ENCODE measurements at regions not wholly inside any gene's neighbourhood (a gene's known extent, or its start where the extent isn't known, plus 50 kb on each side); places are given as distances from the start of the nearest gene placed in this dataset.
"Not testable (repeated sequence)": the region's sequence is repeated elsewhere in the genome, so short reads cannot be mapped to it uniquely, and the experiment has no call there.

DNA sequence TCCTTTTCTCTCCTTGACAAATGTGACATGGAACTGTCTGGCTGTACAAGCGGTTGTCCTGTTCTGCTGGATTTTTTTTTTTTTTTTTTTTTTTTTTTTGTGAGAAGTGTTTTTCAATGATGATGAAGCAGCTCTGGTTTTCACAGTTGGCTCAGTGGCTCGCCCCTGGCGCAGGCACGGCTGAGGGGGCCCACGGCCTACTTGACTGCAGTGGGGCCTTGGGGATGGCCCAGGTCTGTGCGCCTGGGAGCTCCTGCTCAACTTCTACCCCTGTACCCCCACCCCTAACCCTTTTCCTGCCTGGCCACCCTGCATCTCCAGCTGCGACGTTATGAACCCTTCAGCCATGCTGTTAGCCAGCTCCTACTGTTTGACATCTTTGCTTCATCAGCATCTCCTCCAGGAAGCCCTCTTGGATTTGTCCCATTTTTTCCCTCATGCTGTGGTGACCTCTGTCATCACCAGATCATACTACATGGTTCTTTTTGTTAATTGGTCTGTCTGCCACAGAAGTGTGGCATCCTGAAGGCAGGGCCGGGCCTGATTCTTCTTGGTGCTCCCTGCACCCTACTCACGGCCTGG lies 167.9 kb downstream of the INHBB start:
- no peak for DNase-seq (ENCODE audit: low read depth in 2 of 2)

DNA sequence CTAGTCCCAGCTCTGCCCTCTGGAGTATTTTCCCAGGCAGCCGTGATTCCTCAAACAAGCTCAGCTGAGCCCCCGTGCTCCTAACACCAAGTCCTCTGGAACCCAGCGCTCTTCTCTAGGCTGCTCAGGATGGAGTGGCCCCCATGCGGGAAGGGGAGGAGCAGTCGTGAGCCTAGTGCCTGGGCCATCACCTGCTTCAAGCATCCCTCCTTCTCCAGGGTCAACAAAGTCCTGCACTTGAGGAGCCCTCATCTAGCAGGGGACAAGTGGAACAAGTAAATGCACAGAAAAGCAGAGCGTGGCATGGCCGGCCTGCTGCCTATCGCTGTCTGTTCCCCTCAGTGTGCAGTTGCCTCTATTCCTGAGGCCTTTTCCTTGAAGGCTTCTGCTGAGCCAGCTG lies 168.6 kb downstream of the INHBB start:
- no peak for DNase-seq (ENCODE audit: low read depth in 2 of 2)

DNA sequence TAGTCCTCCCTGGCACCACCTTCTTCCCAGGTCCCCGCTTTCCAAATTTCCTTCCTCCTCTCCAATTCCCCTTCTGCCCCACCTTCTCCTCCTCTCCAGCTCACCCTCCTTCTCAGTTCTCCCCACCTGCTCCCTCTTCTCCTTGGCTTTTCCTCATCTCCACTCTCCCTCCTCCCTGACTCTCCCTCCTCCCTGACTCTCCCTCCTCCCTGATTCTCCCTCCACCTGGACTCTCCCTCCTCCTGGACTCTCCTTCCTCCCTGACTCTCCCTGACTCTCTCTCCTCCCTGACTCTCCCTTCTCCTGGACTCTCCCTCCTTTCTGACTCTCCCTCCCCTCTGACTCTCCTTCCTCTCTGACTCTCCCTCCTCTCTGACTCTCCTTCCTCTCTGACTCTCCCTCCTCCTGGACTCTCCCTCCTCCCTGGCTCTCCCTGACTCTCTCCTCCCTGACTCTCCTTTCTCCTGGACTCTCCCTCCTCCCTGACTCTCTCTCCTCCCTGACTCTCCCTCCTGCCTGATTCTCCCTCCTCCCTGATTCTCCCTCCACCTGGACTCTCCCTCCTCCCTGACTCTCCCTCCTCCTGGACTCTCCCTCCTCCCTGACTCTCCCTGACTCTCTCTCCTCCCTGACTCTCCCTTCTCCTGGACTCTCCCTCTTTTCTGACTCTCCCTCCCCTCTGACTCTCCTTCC lies 169.3 kb downstream of the INHBB start:
- DNase-seq (ENCODE audit: low read depth in 2 of 2), result not testable (repeated sequence)

DNA sequence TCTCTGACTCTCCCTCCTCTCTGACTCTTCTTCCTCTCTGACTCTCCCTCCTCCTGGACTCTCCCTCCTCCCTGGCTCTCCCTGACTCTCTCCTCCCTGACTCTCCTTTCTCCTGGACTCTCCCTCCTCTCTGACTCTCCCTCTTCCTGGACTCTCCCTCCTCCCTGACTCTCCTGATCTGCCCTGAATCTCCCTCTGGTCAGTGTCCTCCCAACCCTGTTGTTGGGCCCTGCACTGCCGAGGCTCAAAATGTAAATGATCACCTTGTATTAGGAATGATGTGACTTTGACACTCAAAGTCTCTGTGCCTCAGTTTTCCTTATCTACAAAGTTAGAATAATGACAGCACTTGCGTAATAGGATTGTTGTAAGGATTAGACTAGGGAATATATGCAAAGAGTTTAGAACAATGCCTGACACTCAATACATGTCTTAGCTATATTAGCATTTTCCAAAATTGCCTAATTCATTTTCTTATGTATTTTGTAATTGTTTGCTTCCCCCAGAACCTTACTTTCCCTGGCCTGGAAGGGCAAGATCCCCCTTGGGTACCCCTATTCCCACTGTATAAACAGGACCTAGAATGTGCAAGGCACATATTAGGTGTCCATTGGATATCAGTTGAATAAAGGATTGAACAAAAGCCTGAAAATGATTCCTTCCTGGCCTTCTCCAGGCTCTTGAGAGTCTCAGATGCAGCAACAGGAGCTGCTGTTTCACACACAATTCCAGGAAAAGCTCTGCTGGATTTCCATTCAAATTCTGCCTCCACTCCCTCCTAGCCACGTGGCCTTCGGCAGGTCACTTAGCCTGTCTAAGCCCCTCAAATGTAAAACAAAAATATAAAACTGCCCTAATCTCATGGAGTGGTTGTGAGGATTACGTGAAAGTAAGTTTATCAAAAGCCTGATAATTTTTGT lies 170.1 kb downstream of the INHBB start:
- peak in 1 of 2 donors; percentile 38 for DNase-seq (ENCODE audit: low read depth in 2 of 2)

DNA sequence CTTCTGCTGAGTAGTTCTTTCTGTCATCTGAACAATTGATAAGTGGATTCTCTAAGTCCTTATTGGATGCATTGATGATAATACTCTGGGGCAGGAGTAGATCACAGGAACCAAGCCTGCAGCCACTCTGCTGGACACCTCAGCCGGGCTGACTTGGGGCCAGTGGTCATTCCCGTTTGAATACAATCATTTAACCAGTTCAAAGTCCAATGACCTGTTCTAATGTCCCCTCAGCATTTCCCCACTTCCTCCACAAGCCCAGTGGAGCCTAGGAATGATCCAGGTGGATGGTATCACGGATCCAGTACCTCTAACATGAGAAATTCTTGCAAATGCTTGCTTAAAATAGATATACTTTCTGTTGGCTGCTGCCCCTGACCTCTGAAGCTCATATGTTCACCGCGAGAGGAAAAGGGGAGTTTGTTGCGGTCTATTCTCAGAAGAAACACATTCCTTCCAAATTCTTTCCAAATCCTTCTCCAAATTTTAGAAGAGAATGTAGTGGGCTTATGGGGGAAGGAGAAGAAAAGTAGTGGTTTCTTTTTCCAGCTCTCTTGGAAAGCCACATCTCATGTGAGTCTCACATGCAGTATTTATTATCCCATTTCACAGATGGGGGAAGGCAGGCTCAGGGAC lies 170.9 kb downstream of the INHBB start:
- no peak for DNase-seq (ENCODE audit: low read depth in 2 of 2)

DNA sequence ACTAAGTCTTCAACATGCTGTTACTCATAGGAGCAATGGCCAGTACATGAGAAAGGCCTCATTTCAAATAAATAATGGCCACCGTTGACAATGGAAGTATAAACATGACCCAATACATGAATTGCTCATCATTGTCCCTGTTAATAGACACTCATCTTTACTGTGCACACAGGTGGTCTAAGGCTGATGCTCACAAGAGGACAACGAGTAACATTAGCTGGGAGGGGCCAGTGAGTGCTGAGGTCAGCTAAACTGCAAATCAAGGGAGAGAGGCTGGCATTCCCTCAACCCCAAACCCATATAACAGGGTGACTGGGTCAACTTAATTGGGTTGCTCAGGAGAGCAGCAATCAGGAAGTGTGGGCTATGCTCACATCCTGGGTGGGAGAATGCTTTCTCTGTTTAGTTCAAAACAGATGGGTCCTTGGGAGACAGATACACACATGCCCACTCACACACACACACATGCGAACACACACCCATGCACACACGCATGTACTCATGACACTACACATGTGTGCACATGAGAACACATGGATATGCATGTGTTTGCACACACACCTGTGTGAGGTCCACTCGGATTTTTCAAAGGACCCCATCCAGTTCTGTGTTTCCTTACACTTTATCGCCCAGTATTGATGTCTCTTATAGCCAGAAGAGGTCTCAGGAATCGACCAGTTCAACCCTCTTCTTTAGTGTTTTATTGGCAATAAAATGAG lies 172.0 kb downstream of the INHBB start:
- DNase-seq (ENCODE audit: low read depth in 2 of 2), result no peak

DNA sequence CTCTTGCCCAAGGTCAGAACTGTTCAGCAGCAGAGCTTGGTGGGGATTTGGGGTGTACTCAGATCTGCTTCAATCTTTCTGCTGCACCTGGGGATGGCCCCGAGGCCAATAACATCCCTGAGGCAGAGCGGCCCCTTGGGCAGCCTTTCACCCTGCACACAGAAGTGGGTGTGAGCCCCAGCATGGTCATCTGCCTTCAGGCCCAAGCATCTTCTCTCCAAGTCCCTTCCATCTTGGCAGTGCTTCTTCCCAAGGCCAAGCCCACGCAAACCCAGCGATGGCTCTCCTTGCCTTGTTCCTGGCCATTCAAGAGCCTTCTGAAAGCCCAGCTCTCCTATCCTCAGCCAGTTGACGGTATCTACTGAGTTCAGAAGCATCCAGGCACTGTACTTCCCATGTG lies 172.9 kb downstream of the INHBB start:
- no peak for DNase-seq (ENCODE audit: low read depth in 2 of 2)

DNA sequence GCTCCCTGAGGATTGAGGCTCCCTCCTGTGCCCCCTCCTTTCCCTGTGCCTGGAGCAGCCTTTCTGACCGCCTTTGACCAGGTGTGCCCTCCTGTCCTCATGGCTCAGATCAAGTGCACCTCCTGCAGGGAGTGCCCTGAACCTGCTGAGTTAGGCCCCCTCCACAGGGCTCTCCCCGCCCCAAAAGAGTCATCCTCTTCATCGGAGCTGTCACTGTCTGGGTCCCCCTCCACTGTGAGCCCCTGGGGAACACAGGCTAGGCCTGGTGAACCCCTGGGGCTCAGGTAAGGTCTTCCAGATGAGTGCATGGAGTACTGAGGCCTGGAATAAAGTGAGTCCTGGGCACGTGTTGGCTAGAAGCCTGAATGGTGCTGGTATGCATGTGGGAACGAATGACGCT lies 173.5 kb downstream of the INHBB start:
- no peak for DNase-seq (ENCODE audit: low read depth in 2 of 2)

DNA sequence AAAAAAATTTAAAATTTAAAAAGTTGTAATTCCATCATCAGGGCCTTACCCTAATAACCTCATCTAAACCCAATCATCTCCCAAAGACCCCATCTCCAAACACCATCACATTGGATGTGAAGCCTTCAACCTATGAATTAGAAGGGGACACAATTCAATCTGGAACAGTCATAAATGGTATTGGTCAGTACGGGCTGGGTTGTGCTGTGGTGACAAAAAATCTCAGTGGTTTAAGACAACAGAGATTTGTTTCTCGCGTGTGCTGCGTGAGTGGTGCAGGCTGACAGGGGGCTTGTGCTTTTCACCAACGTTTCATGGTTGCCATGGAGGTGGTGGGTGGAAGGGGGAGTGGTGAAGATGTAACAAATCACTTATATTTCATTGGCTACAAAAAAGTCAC lies 174.5 kb downstream of the INHBB start:
- DNase-seq (ENCODE audit: low read depth in 2 of 2), result no peak

DNA sequence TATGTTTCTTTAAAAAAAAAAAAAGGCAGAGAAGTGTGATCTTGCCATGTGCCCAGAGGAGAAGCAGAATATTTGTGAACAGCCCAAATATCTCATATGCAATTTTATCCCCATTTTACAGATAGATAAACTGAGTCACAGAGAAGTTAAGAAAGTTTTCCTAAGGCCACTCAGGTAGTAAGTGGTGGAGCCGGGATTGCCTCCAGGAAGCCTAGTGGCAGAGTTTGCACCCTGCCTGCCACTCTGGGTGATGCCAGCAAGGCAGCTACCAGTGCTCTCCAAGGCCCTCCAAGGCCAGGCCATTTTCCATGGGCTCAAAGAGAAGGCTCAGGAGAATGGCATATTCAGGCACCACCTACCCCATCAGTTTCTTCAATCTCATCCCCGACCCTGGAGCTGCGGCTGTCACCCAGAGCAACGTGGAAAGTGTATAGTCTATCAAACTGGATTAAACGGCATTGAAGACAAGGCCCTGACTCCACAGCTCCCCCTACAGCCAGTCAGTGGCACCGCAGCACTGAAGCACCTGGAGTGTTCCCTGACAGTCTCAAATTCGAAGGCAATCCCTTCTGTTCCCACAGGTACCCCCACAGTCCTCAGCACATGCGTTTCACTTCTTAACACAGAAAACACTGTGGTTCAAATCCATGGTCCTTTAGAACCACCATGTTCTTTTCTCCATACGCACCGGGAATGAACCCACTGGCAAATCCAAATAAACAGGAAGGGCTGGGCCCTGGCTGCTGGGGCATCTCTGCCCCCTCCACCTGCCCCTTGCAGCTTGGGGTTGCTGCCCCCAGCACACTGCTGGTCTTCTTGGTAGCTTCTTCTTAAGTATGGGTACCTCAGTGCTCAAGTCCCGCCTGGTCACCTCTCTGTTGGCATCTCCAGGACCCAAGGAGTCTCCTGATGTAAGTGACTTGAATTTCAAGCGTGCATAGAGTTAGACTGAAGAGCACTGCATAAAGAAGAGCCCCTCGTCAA lies 175.3 kb downstream of the INHBB start:
- peak in 1 of 2 donors; percentile 58 for DNase-seq (ENCODE audit: low read depth in 2 of 2)

DNA sequence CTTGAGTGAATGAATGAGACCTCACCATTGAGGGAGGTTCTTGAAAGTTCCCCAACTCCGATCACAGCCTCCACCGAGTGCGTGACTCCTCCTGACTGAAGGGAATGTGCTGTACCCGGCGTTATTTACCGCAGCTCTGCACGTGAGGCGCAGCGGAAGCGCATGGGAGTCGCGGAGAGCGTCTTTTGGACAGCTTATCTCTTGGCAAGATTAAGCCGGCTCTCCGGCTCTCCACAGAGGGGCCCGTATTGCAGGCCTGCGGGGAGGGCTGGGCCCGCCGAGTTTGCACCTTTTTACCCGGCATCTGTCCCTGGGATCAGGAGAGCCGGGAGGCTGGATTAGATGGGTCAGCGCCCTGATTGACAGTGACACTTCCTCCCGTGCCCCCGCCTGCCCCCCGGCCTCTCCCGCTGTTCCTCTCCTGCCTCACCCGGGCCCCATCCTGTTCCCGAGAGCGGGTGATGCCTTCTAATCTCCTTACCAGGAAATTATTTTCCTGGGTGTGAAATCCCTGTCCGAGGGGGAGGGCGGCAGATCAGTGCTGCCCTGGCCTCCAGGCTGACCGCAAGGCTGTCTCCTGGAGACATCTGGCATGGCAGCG lies 176.3 kb downstream of the INHBB start:
- no peak for DNase-seq (ENCODE audit: low read depth in 2 of 2)

DNA sequence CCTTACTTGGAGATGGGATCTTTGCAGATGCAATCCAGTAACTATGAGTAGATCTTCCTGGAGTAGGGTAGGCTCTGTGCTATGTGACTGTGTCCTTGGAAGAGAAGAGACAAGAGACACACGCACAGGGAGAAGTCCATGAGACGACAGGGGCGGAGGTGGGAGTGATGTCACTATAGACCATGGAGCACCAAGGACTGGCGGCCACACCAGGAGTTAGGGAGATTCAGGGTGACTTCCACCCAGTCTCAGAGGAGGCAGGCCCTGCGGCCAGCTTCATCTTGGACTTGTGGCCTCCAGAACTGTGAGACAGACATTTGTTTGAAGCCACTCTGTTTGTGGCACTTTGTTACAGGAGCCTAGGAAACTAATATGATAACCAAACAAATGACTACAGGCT lies 177.8 kb downstream of the INHBB start:
- no peak for DNase-seq (ENCODE audit: low read depth in 2 of 2)

DNA sequence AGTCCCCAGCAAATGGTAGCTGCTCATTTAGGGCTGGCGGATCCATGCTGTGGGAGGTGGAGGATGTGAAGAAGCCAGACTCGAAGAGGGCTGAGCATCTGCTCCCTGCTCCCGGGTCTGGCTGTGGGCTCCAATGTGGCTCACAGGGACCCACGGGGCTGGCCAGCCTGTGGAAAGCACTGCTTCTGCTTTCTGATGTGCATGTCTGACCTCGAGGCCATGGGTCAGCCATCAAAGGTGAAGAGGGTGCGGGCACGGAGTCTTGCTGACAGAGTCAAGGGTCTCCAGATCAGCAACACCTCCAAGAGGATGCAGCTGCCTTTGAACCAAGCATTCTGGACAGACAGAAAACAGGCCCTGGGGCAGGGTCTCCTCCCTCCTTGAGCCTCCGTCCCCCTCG lies 178.2 kb downstream of the INHBB start:
- DNase-seq (ENCODE audit: low read depth in 2 of 2), result no peak

DNA sequence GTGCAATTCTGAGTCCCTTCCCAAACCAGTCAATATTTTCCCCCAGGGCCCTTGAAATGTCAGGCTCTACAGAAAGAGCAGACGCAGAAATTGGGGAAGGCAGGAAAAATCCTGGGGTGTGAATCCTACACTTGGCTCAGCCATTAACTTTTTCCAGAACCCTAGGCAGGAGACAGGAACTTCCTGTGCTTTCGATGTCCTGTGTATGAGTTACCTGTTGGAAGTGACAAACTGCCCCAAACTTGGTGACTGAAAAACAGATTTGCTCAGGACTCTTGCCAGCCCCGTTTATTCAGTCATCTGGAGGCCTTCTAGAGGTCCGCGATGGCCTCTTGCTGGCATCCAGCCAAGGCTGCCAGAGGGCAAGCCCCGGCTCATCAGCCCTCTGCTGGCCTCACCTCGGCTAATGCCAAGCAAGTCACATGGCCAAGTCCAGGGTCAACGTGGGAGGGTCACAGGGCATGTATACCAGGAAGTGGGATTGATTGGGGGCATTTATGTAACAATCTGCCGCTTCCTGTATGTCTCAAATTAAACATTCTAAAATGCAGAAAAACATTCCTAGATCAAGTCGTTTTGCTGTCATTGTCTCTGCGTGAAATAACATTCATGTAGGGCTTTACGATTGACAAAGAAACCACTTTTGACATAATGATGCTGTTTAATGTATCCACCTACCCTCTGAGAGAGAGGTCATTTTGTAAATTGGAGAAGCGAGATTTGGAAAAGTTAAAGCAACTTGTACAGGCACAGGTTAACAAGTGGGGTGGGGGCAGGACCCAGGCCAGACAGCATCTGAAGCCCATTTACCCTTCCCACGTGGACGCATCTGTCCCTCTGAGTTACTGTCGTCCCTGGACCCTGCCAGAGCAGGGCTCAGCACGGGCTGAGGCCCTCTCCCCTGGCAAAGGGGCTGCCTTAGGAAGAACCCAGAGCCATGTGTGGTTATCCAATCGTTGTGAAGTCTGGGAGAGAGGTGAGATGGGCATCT lies 179.4 kb downstream of the INHBB start:
- DNase-seq (ENCODE audit: low read depth in 2 of 2), result peak; percentile 78 to 88

DNA sequence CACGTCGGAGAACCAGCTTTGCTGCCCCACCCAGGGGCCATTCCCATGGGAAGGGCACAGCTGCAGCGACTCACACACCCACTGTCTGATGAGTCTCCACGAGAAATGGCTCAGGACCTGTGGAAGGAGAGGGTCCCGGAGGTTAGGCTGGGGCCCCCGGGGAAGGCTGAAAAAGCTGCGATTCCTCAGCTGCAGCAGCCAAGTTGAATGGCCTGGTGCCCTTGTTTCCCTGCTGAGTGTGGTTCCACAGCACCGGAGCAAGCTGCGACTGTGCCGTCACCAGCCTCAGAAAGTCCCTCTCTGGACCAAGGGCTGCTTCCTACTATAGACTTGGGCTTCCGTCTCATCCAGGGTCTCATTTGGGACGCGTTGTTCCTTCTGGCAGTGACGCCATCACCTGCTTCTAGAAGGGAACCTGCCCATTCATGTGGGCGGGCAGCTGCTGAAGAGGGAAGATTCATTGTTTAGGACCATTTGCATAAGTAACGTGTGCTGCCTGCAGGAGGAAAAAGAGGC lies 180.2 kb downstream of the INHBB start:
- peak; percentile 25 to 62 for DNase-seq (ENCODE audit: low read depth in 2 of 2)

DNA sequence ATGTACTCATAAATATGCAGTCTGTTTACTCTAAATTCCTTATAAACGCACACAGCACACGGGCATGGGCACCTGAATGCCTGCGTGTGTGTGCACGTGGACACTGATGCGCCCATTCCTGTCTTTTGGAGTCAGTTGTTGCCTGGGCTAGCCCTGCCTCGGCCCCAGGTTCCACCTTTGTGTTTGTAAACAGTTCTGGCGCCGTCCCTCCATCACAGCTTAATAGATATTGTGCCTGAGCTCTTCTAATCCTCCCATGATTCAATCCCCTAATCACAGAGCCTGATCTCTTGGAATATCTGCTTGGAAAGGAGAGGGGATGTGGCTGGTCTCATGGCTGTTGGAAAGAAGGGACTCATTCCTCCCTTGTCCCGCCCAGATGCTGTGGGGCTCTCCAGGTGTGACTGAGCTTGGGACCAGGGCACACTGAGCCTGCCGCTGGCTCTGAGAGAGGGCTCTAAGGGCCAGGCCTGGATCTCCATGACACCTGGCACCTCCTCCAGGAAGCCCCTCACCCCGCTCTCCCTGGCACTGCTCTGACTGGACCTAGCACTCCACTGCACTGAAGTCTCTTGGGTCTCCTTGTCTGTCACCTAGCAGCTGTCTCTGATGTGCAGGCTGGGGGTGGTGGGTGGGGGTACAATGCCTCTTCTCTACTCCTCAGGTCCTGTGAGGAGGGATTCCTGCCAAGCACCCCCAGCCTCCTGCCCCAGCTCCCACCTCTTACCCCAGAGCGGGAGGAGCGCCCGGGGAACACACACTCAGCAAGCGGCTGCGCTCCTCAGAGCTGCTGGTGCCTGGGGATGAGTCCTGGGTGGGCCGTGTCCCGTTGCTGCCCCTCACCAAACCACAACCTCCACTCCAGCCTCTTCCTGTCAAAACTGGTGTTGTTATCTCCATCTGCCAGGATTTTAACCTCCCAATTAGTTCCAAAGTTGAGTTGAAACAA lies 181.3 kb downstream of the INHBB start:
- DNase-seq (ENCODE audit: low read depth in 2 of 2), result no peak

DNA sequence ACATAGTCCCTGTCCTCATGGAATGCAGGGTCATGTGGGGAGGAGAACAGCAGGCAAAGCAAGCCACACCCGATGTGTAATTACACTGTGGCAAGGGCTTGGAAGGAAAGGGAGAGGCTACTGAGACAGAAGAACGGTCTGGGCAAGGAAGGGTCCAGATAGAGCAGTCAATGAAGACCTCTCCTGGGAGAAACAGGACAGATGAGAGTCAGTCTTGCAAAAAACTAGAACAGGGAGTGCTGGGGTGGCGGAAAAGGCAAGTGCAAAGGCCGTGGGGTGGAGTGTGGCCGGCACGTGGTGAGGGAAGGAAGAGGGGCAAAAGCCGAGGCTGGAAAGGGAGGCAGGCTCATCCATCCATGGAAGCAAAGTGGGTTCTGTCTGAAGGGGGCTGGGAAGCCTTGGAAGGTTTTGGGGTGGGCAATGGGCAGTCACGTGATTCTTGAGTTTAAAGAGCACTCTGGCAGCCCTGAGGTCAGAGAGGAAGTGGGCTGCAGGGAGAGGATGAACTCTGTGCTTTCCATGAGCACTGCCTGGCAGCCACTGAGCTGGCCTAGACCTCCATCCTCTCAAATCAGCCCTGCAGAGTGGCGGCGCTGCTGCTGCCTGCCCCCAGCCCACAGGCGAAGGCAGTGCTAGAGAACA lies 182.2 kb downstream of the INHBB start:
- no peak for DNase-seq (ENCODE audit: low read depth in 2 of 2)

Measured in dermis microvascular lymphatic vessel endothelial cell (primary cell).